ENCODE measurements at regions not wholly inside any gene's neighbourhood (a gene's known extent, or its start where the extent isn't known, plus 50 kb on each side); places are given as distances from the start of the nearest gene placed in this dataset.

- TF ChIP-seq ZSCAN5A (tag by site-specific recombination; IDR thresholded peaks at IDR 0.05): no peak
- TF ChIP-seq ZNF280D (tag by site-specific recombination; IDR thresholded peaks at IDR 0.05): no peak
- no peak for TF ChIP-seq PBX3 (CRISPR knock-in tag; IDR thresholded peaks at IDR 0.05)
- no peak for TF ChIP-seq ZNF645 (tag by site-specific recombination; IDR thresholded peaks at IDR 0.05)
- no peak for TF ChIP-seq ZFP37 (tag by site-specific recombination; IDR thresholded peaks at IDR 0.05)
- no peak for TF ChIP-seq REST (tag by site-specific recombination; IDR thresholded peaks at IDR 0.05)
Observed at GRCh38 chr12:41737423-41737822, 407.3 kb downstream of the GXYLT1 start (continued).

- CTCF ChIA-PET: no interaction called here
- no peak overlapping the region for H3K4me3 ChIP-seq (ENCODE audit: low read depth, low read length)
Observed at GRCh38 chr12:41736436-41736835, 408.2 kb downstream of the GXYLT1 start.

More at GRCh38 chr12:41736436-41736835, 408.2 kb downstream of the GXYLT1 start:
- no peaks in the 10 kb centered on the region for H3K36me3 ChIP-seq (ENCODE audit: control insufficient read depth in 2 of 2, insufficient read depth in 1 of 2, low read length in 2 of 2)
- H3K4me1 ChIP-seq (ENCODE audit: control insufficient read depth, insufficient read depth, low read length): no peaks in the 10 kb centered on the region; the same call in 1 of the 2 replicates
- no peaks in the 10 kb centered on the region for H3K9me3 ChIP-seq (ENCODE audit: control insufficient read depth, insufficient read depth, low read depth, low read length)
- no peak overlapping the region for H3K27ac ChIP-seq (ENCODE audit: extremely low read depth, low read depth, low read length)
- TF ChIP-seq SETDB1 (IDR thresholded peaks at IDR 0.05; ENCODE audit: insufficient read length, low read length) (no peak), ZBTB11 (tag by site-specific recombination; conservative IDR thresholded peaks at IDR 0.05; ENCODE audit: low read depth) (no peak), ZNF354C (tag by site-specific recombination; IDR thresholded peaks at IDR 0.05; ENCODE audit: borderline replicate concordance, low read depth) (no peak)
- POLR2A ChIA-PET: no interaction called here

All from HEK293 (cell line).